GM12874 (cell line): ENCODE measurements at regions not wholly inside any gene's neighbourhood (a gene's known extent, or its start where the extent isn't known, plus 50 kb on each side); places are given as distances from the start of the nearest gene placed in this dataset.

Experiments
- CTCF ChIP-seq: IDR thresholded peaks from 2 replicates; pipeline ENCODE4 v1.5.1; 2011; ENCODE audit warnings: low read depth, mild to moderate bottlenecking, control low read depth, low read length, moderate library complexity; ENCODE audit not compliant: insufficient read depth

- no peak for TF ChIP-seq CTCF
Observed at GRCh38 chr6:102417368-102417998, 1024.0 kb downstream of the GRIK2 start.

GRCh38 chr6:102415891-102416290, 1022.4 kb downstream of the GRIK2 start:
- no peak for TF ChIP-seq CTCF

GRCh38 chr6:102411796-102412195, 1018.3 kb downstream of the GRIK2 start:
- TF ChIP-seq CTCF = no peak

GRCh38 chr6:102407886-102408741, 1014.6 kb downstream of the GRIK2 start:
- no peak for TF ChIP-seq CTCF

GRCh38 chr6:102405860-102406259, 1012.4 kb downstream of the GRIK2 start:
- no peak for TF ChIP-seq CTCF

- no peak for TF ChIP-seq CTCF
Observed at GRCh38 chr6:102402635-102403329, 1009.3 kb downstream of the GRIK2 start.

- TF ChIP-seq CTCF = no peak
Observed at GRCh38 chr6:102398788-102399390, 1005.4 kb downstream of the GRIK2 start.
